Tibial nerve (tissue), 4 donors: ENCODE measurements at regions not wholly inside any gene's neighbourhood (a gene's known extent, or its start where the extent isn't known, plus 50 kb on each side); places are given as distances from the start of the nearest gene placed in this dataset.

ENCODE experiments used
- DNase-seq, 2 donors: peaks; one replicate each; pipeline ENCODE4 v3.0.0-alpha.2; 2019; ENCODE audit warnings: low spot score in 2 of 2
- H3K27ac ChIP-seq, 4 donors: fragments of 200-600 bp; sonication (generic) in 3 of 4; one replicate each; pipeline ENCODE4 v1.5.1; 2017 to 2019; ENCODE audit warnings: mild to moderate bottlenecking in 1 of 4
- H3K27me3 ChIP-seq, 2 donors: fragments of 200-600 bp; sonication (generic) in 1 of 2; one replicate each; pipeline versions ENCODE4 v1.5.1 to v1.6.0; 2017 to 2019
- H3K36me3 ChIP-seq, 3 donors: fragments of 200-600 bp; sonication (generic); one replicate each; pipeline ENCODE4 v1.5.1; 2018 to 2019
- H3K4me1 ChIP-seq, 4 donors: fragments of 200-600 bp; sonication (generic) in 3 of 4; one replicate each; pipeline ENCODE4 v1.5.1; 2017 to 2019
- H3K4me3 ChIP-seq, 4 donors: fragments of 200-600 bp; sonication (generic) in 3 of 4; one replicate each; pipeline ENCODE4 v1.5.1; 2017 to 2019; ENCODE audit warnings: mild to moderate bottlenecking in 1 of 4, moderate library complexity in 1 of 4
- H3K9me3 ChIP-seq, 4 donors: fragments of 200-600 bp; sonication (generic) in 3 of 4; one replicate each; pipeline ENCODE4 v1.5.1; 2017 to 2019
- CTCF ChIP-seq, 5 experiments: fragments of 200-600 bp in 3 of 5; fragments of 450-650 bp in 2 of 5; sonication (generic) in 3 of 5; IDR thresholded peaks; one replicate each; pipeline ENCODE4 v1.5.1; 2016 to 2019; ENCODE audit warnings: antibody characterized with exemption in 5 of 5, mild to moderate bottlenecking in 3 of 5, moderate library complexity in 2 of 5
- EP300 ChIP-seq, 2 donors: sonication (generic); formaldehyde crosslinking; IDR thresholded peaks; one replicate each; pipeline ENCODE4 v1.6.1; 2017; ENCODE audit warnings: antibody characterized with exemption in 2 of 2, mild to moderate bottlenecking in 1 of 2
- POLR2A ChIP-seq, 2 donors: fragments of 450-650 bp; IDR thresholded peaks; one replicate each; pipeline ENCODE4 v1.6.1; 2017; ENCODE audit warnings: antibody characterized with exemption in 2 of 2, mild to moderate bottlenecking in 2 of 2, moderate library complexity in 2 of 2
- WGBS, 2 donors: methylation state at CpG; one replicate each; pipeline ENCODE4 v1.1.5; 2018; 5-methylcytosine and 5-hydroxymethylcytosine counted together

- Histone ChIP-seq H3K27me3 (no peaks in the 10 kb centered on the region), H3K9me3 (no peaks in the 10 kb centered on the region), H3K4me3 (no peak overlapping the region), H3K27ac (no peak overlapping the region), H3K4me1 (no peaks in the 10 kb centered on the region), H3K36me3 (no peaks in the 10 kb centered on the region)
- no peak for DNase-seq
- TF ChIP-seq CTCF (IDR thresholded peaks at IDR 0.05): no peak
- TF ChIP-seq POLR2A (IDR thresholded peaks at IDR 0.05): no peak
- TF ChIP-seq EP300 (IDR thresholded peaks at IDR 0.05): no peak
- WGBS, 2 donors: 48 to 50% methylated on average over 1 of the region's 1 CpG
Measured at GRCh38 chr1:90502696-90503095, 214.4 kb downstream of the BARHL2 start.

GRCh38 chr1:90502194-90502593 is 214.9 kb downstream of the BARHL2 start:
- TF ChIP-seq CTCF (IDR thresholded peaks at IDR 0.05) (no peak), POLR2A (IDR thresholded peaks at IDR 0.05) (no peak), EP300 (IDR thresholded peaks at IDR 0.05) (no peak)
- no peak for DNase-seq
- H3K9me3 ChIP-seq: no peaks in the 10 kb centered on the region
- H3K27me3 ChIP-seq: no peaks in the 10 kb centered on the region
- H3K4me3 ChIP-seq: no peak overlapping the region
- 70 to 73% methylated on average over 7 of the region's 7 CpGs for WGBS, 2 donors
- no peak overlapping the region for H3K27ac ChIP-seq
- H3K4me1 ChIP-seq: no peaks in the 10 kb centered on the region
- no peaks in the 10 kb centered on the region for H3K36me3 ChIP-seq

- H3K27me3 ChIP-seq: no peaks in the 10 kb centered on the region
- H3K9me3 ChIP-seq: no peaks in the 10 kb centered on the region
- WGBS, 2 donors: 44 to 54% methylated on average over 3 of the region's 3 CpGs
- TF ChIP-seq EP300 (IDR thresholded peaks at IDR 0.05) (no peak), CTCF (IDR thresholded peaks at IDR 0.05) (no peak), POLR2A (IDR thresholded peaks at IDR 0.05) (no peak)
- DNase-seq: no peak
- no peaks in the 10 kb centered on the region for H3K4me1 ChIP-seq
- H3K27ac ChIP-seq: no peak overlapping the region
- no peak overlapping the region for H3K4me3 ChIP-seq
- H3K36me3 ChIP-seq: no peaks in the 10 kb centered on the region
Measured at GRCh38 chr1:90501281-90501680, 215.8 kb downstream of the BARHL2 start.

- no peak overlapping the region for H3K4me3 ChIP-seq
- no peak overlapping the region for H3K27ac ChIP-seq
- H3K9me3 ChIP-seq: no peaks in the 10 kb centered on the region
- H3K4me1 ChIP-seq: no peaks in the 10 kb centered on the region
- TF ChIP-seq EP300 (IDR thresholded peaks at IDR 0.05) (no peak), CTCF (IDR thresholded peaks at IDR 0.05) (no peak), POLR2A (IDR thresholded peaks at IDR 0.05) (no peak)
- 78 to 82% methylated on average over 11 of the region's 11 CpGs for WGBS, 2 donors
- no peak for DNase-seq
- no peaks in the 10 kb centered on the region for H3K27me3 ChIP-seq
- H3K36me3 ChIP-seq: no peaks in the 10 kb centered on the region
Measured at GRCh38 chr1:90494748-90495282, 222.3 kb downstream of the BARHL2 start.

- Histone ChIP-seq H3K4me3 (no peak overlapping the region), H3K4me1 (no peaks in the 10 kb centered on the region), H3K36me3 (no peaks in the 10 kb centered on the region), H3K9me3 (no peaks in the 10 kb centered on the region), H3K27ac (no peak overlapping the region), H3K27me3 (no peaks in the 10 kb centered on the region)
- no peak for DNase-seq
- WGBS, 2 donors: 58 to 61% methylated on average over 5 of the region's 5 CpGs
- no peak for TF ChIP-seq CTCF (IDR thresholded peaks at IDR 0.05)
- no peak for TF ChIP-seq POLR2A (IDR thresholded peaks at IDR 0.05)
- no peak for TF ChIP-seq EP300 (IDR thresholded peaks at IDR 0.05)
Measured at GRCh38 chr1:90488451-90488850, 228.7 kb downstream of the BARHL2 start.
